ENCODE measurements at regions not wholly inside any gene's neighbourhood (a gene's known extent, or its start where the extent isn't known, plus 50 kb on each side); places are given as distances from the start of the nearest gene placed in this dataset.

DNA sequence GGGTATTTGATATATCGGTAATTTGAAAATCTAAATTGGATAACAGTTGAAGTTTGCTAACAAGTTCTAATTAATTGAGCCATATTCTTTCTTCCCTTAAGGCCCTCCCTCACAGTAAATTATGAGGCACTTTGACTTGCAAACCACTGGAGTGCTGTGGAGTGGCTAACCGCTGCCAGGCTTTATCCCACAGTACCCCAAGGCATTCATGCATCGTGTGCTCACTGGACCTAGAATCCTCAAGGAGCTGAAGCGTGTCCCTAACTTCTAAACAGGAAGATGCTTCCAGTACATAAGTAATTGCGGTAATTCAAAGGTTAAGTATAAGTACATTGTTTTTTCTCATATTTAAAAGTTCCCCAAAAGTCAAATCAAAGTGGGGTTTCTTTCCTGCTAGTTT, 499.9 kb downstream of the TFAP2A start:
- no peak for DNase-seq (ENCODE audit: low spot score)
- H3K9me3 ChIP-seq (ENCODE audit: control insufficient read depth in 4 of 4, low read length in 3 of 4), result no peaks in the 10 kb centered on the region
- no peak overlapping the region for H3K4me3 ChIP-seq (ENCODE audit: low read depth in 1 of 3, low read length in 3 of 3)
- WGBS, result 88% methylated on average over 5 of the region's 5 CpGs
- TF ChIP-seq RXRA (IDR thresholded peaks at IDR 0.05) (no peak), NR2F2 (IDR thresholded peaks at IDR 0.05) (no peak), GABPA (IDR thresholded peaks at IDR 0.05 in 1 of 2, conservative IDR thresholded peaks at IDR 0.05 in 1 of 2) (no peak), CTCF (IDR thresholded peaks at IDR 0.05; ENCODE audit: low read depth, low read length, missing input control) (no peak), YY1 (IDR thresholded peaks at IDR 0.05) (no peak), TAF1 (conservative IDR thresholded peaks at IDR 0.05) (no peak)
- H3K27me3 ChIP-seq (ENCODE audit: control insufficient read depth in 4 of 4, insufficient read depth in 4 of 4, low read length in 3 of 4), result no peaks in the 10 kb centered on the region
- H3K9ac ChIP-seq (ENCODE audit: low read depth in 1 of 2, low read length in 2 of 2), result no peak overlapping the region
- no peaks in the 10 kb centered on the region for H3K36me3 ChIP-seq (ENCODE audit: control insufficient read depth in 4 of 4, insufficient read depth in 3 of 4, low read depth in 1 of 4, low read length in 3 of 4)
- H3K4me1 ChIP-seq (ENCODE audit: control insufficient read depth in 4 of 4, insufficient read depth in 4 of 4, low read length in 3 of 4), result no peaks in the 10 kb centered on the region
- H3K27ac ChIP-seq (ENCODE audit: low read depth in 1 of 2, low read length in 2 of 2), result no peak overlapping the region

- no peaks in the 10 kb centered on the region for H3K4me1 ChIP-seq (ENCODE audit: control insufficient read depth in 4 of 4, insufficient read depth in 4 of 4, low read length in 3 of 4)
- TF ChIP-seq GABPA (IDR thresholded peaks at IDR 0.05 in 1 of 2, conservative IDR thresholded peaks at IDR 0.05 in 1 of 2), result no peak
- H3K9me3 ChIP-seq (ENCODE audit: control insufficient read depth in 4 of 4, low read length in 3 of 4), result no peaks in the 10 kb centered on the region
- no peaks in the 10 kb centered on the region for H3K36me3 ChIP-seq (ENCODE audit: control insufficient read depth in 4 of 4, insufficient read depth in 3 of 4, low read depth in 1 of 4, low read length in 3 of 4)
- DNase-seq (ENCODE audit: low spot score), result no peak
- H3K4me3 ChIP-seq (ENCODE audit: low read depth in 1 of 3, low read length in 3 of 3), result no peak overlapping the region
- 80% methylated on average over 1 of the region's 1 CpG for WGBS
- no peaks in the 10 kb centered on the region for H3K27me3 ChIP-seq (ENCODE audit: control insufficient read depth in 4 of 4, insufficient read depth in 4 of 4, low read length in 3 of 4)
- H3K27ac ChIP-seq (ENCODE audit: low read depth in 1 of 2, low read length in 2 of 2), result no peak overlapping the region
- no peak overlapping the region for H3K9ac ChIP-seq (ENCODE audit: low read depth in 1 of 2, low read length in 2 of 2)
Measured at GRCh38 chr6:9901376-9901775, 513.5 kb downstream of the TFAP2A start.

DNA sequence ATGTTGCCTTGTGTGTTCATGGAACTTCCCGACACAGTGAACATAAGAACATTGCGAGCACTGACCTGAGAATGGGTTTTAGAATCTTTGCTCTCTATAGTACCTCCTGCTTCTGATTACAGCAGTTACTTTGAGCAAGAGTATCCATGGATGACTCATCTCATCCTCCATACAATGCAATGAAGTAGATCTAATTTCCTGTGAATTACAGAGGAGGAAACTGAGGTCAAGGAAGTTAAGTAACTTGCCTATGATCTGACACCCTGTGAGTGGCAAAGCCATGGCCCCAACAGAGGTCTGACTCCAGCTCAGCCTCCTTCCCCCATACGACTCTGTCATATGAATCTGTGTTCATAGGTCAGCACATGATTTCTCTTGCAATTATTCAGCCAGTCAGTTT, 518.1 kb downstream of the TFAP2A start:
- no peaks in the 10 kb centered on the region for H3K36me3 ChIP-seq (ENCODE audit: control insufficient read depth in 4 of 4, insufficient read depth in 3 of 4, low read depth in 1 of 4, low read length in 3 of 4)
- TF ChIP-seq RXRA (IDR thresholded peaks at IDR 0.05), result no peak
- no peak for TF ChIP-seq EGR1 (IDR thresholded peaks at IDR 0.05; ENCODE audit: low read depth in 2 of 2)
- no peak for TF ChIP-seq YY1 (IDR thresholded peaks at IDR 0.05)
- TF ChIP-seq ZBTB33 (IDR thresholded peaks at IDR 0.05), result no peak
- TF ChIP-seq FOXA2 (IDR thresholded peaks at IDR 0.05), result no peak
- no peak for TF ChIP-seq GABPA (IDR thresholded peaks at IDR 0.05 in 1 of 2, conservative IDR thresholded peaks at IDR 0.05 in 1 of 2)
- TF ChIP-seq, protein P1, sequence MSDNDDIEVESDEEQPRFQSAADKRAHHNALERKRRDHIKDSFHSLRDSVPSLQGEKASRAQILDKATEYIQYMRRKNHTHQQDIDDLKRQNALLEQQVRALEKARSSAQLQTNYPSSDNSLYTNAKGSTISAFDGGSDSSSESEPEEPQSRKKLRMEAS (IDR thresholded peaks at IDR 0.05), result no peak
- no peak for TF ChIP-seq CTCF (IDR thresholded peaks at IDR 0.05; ENCODE audit: low read depth, low read length, missing input control)
- TF ChIP-seq HNF4A (conservative IDR thresholded peaks at IDR 0.05), result no peak
- no peak for TF ChIP-seq HNF4G (IDR thresholded peaks at IDR 0.05)
- no peak for TF ChIP-seq FOXA1 (IDR thresholded peaks at IDR 0.05)
- TF ChIP-seq RAD21 (IDR thresholded peaks at IDR 0.05), result no peak
- no peak for TF ChIP-seq TAF1 (conservative IDR thresholded peaks at IDR 0.05)
- H3K4me3 ChIP-seq (ENCODE audit: low read depth in 1 of 3, low read length in 3 of 3), result no peak overlapping the region
- no peaks in the 10 kb centered on the region for H3K27me3 ChIP-seq (ENCODE audit: control insufficient read depth in 4 of 4, insufficient read depth in 4 of 4, low read length in 3 of 4)
- no peaks in the 10 kb centered on the region for H3K9me3 ChIP-seq (ENCODE audit: control insufficient read depth in 4 of 4, low read length in 3 of 4)
- no peak overlapping the region for H3K9ac ChIP-seq (ENCODE audit: low read depth in 1 of 2, low read length in 2 of 2)
- H3K27ac ChIP-seq (ENCODE audit: low read depth in 1 of 2, low read length in 2 of 2), result no peak overlapping the region
- no peaks in the 10 kb centered on the region for H3K4me1 ChIP-seq (ENCODE audit: control insufficient read depth in 4 of 4, insufficient read depth in 4 of 4, low read length in 3 of 4)
- no peak for DNase-seq (ENCODE audit: low spot score)
- 88% methylated on average over 3 of the region's 3 CpGs for WGBS

All from liver (tissue), 8 donors.